PFSK-1 (cell line): ENCODE measurements at regions not wholly inside any gene's neighbourhood (a gene's known extent, or its start where the extent isn't known, plus 50 kb on each side); places are given as distances from the start of the nearest gene placed in this dataset.

Experiments
- FOXP2 ChIP-seq: optimal IDR thresholded peaks from 2 replicates; pipeline ENCODE3; 2011; ENCODE audit warnings: borderline replicate concordance, control low read depth, inconsistent platforms; ENCODE audit not compliant: insufficient read depth; ENCODE audit errors: extremely low read length, extremely low read depth
- POLR2AphosphoS5 ChIP-seq: IDR thresholded peaks from 2 replicates; pipeline ENCODE4 v1.6.1; 2012; ENCODE audit warnings: low read depth, mild to moderate bottlenecking, control low read depth, low read length, moderate library complexity
- SIN3A ChIP-seq: IDR thresholded peaks from 2 replicates; pipeline ENCODE4 v1.6.1; 2012; ENCODE audit warnings: mild to moderate bottlenecking, low read length, moderate library complexity, borderline replicate concordance; ENCODE audit not compliant: insufficient read depth
- TAF1 ChIP-seq: IDR thresholded peaks from 2 replicates; pipeline ENCODE4 v1.6.1; 2012; ENCODE audit warnings: low read length, control low read depth, borderline replicate concordance; ENCODE audit not compliant: insufficient read depth
- TF ChIP-seq, protein P1 (sequence below), 2 experiments: IDR thresholded peaks; 2 replicates each; pipeline versions ENCODE4 v1.6.1 to v1.8.0; 2011 to 2012; ENCODE audit warnings: low read depth in 2 of 2, low read length in 2 of 2, control low read depth in 1 of 2, inconsistent platforms in 1 of 2, mild to moderate bottlenecking in 1 of 2, moderate library complexity in 1 of 2; ENCODE audit not compliant: insufficient read depth in 1 of 2

DNA sequence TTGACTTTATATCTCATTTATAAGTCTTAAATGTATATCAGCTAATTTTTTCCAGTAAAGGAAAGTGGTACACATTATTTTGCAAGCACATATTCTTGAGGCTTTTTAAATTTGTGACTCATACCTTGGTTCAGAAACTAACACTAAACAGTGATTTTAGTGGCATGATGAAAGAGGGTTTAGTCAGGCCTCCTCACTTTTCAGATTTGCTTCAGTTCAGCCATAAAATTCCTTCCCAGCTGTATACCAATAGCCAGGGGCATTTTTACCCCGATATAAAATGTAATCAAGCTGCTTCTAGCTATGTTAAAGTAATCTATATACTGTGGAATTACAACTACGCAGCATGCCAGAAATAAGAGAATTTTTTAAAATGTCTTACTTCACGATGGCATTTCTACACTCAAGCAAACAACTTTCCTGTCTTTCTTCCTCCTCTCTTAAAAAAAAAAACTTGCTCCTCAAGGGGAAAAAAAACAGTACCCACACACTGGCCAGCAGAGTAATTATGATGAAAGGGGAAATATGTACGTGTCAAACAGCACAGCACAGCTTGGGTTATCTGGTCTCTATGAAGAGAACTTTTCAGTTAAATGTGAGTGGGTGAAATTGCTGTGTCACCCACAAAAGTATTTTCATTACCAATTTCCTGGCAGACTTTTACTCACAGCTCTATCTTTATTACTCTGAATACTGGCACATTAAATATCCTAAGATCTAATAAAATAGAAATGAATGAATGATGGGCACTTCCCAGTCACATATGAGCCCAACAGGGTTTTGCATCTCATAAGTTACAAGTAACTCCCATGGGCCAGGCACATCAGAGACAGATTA lies 244.8 kb upstream of the TENT5A start:
- TF ChIP-seq POLR2AphosphoS5 (no peak), TAF1 (no peak), SIN3A (no peak), FOXP2 (no peak)
- TF ChIP-seq, protein P1, sequence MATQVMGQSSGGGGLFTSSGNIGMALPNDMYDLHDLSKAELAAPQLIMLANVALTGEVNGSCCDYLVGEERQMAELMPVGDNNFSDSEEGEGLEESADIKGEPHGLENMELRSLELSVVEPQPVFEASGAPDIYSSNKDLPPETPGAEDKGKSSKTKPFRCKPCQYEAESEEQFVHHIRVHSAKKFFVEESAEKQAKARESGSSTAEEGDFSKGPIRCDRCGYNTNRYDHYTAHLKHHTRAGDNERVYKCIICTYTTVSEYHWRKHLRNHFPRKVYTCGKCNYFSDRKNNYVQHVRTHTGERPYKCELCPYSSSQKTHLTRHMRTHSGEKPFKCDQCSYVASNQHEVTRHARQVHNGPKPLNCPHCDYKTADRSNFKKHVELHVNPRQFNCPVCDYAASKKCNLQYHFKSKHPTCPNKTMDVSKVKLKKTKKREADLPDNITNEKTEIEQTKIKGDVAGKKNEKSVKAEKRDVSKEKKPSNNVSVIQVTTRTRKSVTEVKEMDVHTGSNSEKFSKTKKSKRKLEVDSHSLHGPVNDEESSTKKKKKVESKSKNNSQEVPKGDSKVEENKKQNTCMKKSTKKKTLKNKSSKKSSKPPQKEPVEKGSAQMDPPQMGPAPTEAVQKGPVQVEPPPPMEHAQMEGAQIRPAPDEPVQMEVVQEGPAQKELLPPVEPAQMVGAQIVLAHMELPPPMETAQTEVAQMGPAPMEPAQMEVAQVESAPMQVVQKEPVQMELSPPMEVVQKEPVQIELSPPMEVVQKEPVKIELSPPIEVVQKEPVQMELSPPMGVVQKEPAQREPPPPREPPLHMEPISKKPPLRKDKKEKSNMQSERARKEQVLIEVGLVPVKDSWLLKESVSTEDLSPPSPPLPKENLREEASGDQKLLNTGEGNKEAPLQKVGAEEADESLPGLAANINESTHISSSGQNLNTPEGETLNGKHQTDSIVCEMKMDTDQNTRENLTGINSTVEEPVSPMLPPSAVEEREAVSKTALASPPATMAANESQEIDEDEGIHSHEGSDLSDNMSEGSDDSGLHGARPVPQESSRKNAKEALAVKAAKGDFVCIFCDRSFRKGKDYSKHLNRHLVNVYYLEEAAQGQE (IDR thresholded peaks at IDR 0.05; ENCODE audit: insufficient read depth in 1 of 2, low read depth in 2 of 2, low read length in 2 of 2), result no peak
